DMS 273 (cell line): ENCODE measurements at regions not wholly inside any gene's neighbourhood (a gene's known extent, or its start where the extent isn't known, plus 50 kb on each side); places are given as distances from the start of the nearest gene placed in this dataset.
A peak's percentile ranks its signal among the peaks of the same experiment; 100 is the strongest.

Experiments used
- DNase-seq: peaks from one replicate; lab custom pipeline; 2025; ENCODE audit not compliant: unreplicated experiment; lab: John Stamatoyannopoulos, UW

- no peak for DNase-seq
These were observed 256.9 kb downstream of the GPATCH2 start for GRCh38 chr1:217373761-217374701.

GRCh38 chr1:217372049-217372970, 258.6 kb downstream of the GPATCH2 start:
- DNase-seq, result no peak

- DNase-seq, result no peak
These were observed 260.1 kb downstream of the GPATCH2 start for GRCh38 chr1:217370757-217371156.

- DNase-seq, result no peak
These were observed 260.8 kb downstream of the GPATCH2 start for GRCh38 chr1:217369996-217370551.

- no peak for DNase-seq
These were observed 261.5 kb downstream of the GPATCH2 start for GRCh38 chr1:217369271-217369981.

DNA sequence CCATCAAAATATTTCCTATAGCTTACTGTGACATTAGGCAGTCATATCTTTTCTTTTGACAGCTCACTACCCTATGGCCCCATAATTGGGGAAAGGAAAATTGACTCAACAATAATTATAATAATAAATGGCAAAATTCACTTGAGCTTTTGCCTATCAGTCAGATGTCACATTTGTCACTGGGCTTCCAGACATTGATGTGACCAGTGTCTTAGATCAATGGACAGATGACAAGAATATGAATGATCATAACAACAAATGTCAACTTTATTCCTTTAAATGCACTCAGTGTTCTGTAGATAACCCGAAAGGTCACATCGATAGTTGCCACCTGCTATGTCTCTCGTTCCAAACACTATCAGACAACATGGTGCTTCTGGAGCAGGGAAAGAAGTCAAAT, 266.7 kb downstream of the GPATCH2 start:
- no peak for DNase-seq

- no peak for DNase-seq
These were observed 267.6 kb downstream of the GPATCH2 start for GRCh38 chr1:217363319-217363718.

GRCh38 chr1:217360510-217360909, 270.4 kb downstream of the GPATCH2 start:
- no peak for DNase-seq

- DNase-seq, result no peak
These were observed 276.0 kb downstream of the GPATCH2 start for GRCh38 chr1:217354895-217355294.

DNA sequence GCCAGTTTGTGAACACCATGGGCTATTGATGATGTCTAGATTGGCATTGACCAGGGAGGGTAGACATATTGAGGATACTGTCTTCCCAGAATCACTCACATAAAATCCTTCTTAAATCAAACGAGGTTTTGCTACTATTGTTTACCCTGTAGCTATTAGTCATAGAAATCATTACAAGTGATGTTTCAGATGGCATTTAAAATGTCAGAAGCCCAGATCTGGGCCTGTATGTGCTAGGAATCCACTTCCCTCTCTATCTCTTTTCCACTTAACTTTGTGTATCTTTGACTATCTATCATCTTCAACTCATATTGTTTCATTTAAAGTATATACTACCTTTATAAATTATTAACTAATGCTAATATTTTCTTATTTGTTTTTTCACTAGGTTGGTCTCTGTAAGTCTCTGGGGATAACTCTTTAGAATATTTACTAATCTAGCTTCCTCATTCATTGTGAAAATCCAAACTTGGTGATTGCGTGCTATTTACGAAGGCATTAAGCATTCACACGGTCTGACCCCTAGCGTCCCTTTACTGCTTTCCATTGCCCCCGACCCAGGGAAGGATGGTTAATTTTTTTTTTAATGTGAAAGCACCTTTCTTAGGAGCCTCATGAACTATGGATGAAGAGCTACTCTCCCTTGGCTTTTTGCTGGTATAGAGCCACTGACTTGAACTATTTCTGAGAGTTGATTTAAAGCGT, 281.8 kb downstream of the GPATCH2 start:
- no peak for DNase-seq

DNA sequence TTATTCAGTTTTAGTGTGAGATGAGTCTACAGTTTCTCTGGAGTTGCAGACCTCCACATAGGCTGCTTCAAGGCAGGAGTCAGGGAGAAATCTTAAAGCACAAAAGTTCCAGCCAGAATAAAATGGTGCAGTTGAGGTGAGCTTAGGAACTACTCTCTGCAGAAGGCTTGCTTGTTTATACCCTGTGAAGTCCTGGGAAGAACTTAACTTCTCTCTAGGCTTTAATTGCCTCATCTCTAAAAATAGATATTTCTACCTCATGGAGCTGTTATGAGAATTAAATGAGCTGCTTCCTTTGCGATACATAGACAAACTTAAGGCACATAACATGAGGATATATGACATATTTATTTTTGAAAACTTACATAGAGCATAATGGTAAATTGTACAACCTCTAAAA, 286.2 kb downstream of the GPATCH2 start:
- DNase-seq, result no peak

DNA sequence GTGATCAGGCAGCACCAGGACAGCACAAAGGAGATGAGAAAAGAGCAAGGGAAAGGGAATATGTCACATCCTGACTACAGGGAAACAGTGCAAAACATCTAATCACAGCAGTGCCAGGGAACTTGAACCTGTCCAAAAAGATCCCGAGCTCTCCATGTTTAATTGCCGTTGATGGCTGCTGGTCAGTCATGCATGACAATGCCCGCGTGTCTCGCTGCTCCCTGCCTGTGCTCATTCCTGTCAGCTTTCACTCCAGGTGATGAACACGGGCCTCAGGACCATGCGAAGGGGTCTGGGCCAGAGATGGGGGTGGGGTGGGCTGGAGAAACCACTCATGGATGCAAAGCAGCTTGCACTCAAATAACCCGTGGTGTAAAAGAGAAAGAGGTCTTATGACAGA, 287.0 kb downstream of the GPATCH2 start:
- DNase-seq, result peak; percentile 6

DNA sequence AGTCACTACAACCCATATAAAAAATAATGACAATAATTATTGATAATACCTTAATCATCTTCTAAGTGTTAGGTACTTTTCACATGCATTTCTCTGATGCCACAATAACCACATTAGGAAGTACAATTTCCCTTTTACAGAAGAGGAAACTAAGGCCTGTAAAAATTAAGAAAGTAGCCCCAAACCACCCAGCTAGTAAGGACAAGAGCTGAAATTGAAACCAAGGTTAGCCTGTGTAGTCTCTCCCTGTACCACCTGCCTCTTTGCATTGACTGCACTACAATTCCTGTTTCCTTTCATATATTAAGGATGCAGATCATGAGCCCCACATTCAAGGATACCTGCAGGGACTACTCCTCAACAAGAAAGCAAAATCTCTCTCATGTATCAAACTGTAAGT, 288.8 kb downstream of the GPATCH2 start:
- DNase-seq, result no peak

DNA sequence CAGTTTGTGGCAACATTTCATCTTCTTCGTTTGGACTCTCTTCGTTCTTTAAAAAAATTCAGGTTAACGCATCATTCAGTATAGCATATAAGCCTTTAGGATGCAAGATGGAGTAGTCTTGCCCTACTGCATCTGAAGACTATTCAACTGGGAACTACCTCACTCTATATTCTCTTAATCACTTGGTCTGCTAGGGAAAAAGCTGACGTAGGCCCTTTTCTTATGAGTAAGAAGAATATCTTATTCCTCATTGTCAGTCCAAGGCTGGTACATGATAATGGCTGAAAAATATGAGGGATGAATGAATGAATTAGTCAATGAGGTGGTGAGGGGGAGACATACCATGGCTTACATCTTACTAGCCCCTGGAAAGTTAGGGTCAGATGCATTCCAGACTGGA, 294.2 kb downstream of the GPATCH2 start:
- no peak for DNase-seq

DNA sequence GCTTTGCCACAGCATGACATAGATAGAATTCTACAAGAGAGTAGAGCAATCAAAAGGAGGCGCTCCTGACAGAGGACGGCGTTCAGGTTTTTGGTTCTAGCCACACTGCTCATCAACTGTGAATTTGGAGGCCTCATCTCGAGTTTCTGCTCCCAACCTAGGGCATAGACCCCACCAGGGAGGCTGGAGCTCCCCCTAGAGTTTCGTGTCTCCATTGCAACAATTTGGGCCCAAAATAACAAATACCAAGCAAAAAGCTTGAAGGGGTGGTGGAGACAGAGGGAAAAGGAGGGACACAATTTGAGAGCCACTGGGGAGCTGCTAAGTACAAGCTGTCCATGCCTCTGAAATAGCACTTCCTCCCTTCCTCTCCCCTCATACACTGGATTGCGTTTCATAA, 297.0 kb downstream of the GPATCH2 start:
- DNase-seq, result peak; percentile 78

GRCh38 chr1:217332431-217333065, 298.3 kb downstream of the GPATCH2 start:
- DNase-seq, result peak; percentile 19

DNA sequence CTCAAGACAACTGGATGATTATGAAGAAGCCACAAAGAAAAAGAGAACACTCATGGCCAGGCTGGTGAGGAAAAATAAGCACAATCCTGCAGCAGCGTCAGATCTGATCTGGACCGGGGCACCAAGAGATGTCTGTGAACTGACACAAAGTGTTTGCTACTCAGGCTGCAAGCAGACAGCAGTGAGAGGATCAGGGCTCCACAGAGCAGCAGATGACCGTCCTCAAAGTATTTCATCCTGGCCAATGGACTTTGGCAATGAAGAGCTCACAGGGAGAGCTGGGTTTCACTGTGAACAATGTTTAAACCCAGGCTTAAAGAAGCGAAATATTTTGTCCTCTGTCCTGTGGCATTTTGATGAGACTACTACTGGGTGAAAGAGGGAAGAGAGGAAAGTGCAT, 299.2 kb downstream of the GPATCH2 start:
- no peak for DNase-seq

GRCh38 chr1:217327901-217328300, 303.0 kb downstream of the GPATCH2 start:
- no peak for DNase-seq

DNA sequence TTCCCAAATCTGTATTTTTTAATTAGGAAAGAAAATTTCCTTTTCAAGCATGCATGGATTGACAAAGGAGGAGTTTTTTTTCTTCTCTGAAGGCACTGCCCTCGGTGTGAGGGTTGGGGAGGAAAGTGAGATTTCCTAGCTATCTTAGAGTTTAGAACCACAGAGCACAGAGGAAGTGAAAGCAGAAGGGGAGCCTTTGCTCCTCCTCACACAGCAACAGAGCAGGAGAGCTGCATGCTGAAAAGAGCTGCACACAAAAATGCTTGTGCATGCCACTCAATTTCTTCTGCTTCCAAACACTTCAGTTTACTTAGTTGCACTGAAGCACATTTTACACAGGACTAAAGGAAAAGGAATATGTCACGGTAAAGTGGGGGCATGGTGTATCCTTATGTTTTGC, 308.1 kb downstream of the GPATCH2 start:
- DNase-seq, result no peak

- no peak for DNase-seq
These were observed 315.5 kb downstream of the GPATCH2 start for GRCh38 chr1:217315346-217315745.
